HG03565 (cell line): ENCODE measurements at regions not wholly inside any gene's neighbourhood (a gene's known extent, or its start where the extent isn't known, plus 50 kb on each side); places are given as distances from the start of the nearest gene placed in this dataset.
"Not testable (repeated sequence)": the region's sequence is repeated elsewhere in the genome, so short reads cannot be mapped to it uniquely, and the experiment has no call there.

ENCODE experiments used
- ATAC-seq: cut with Tn5 transposase; IDR thresholded peaks from one replicate; pipeline ENCODE4 v1.9.1; 2021; ENCODE audit warnings: mild to moderate bottlenecking, moderate library complexity; ENCODE audit not compliant: unreplicated experiment

- no peak for ATAC-seq
These were observed 382.6 kb downstream of the KCNA4 start for GRCh38 chr11:29634244-29634643.

GRCh38 chr11:29629286-29629685 is 387.5 kb downstream of the KCNA4 start:
- no peak for ATAC-seq

- ATAC-seq = no peak
These were observed 388.2 kb downstream of the KCNA4 start for GRCh38 chr11:29628609-29629008.

GRCh38 chr11:29627541-29627940 is 389.3 kb downstream of the KCNA4 start:
- no peak for ATAC-seq

- no peak for ATAC-seq
These were observed 393.6 kb downstream of the KCNA4 start for GRCh38 chr11:29623144-29623722.

GRCh38 chr11:29616611-29617010 is 400.2 kb downstream of the KCNA4 start:
- ATAC-seq = no peak

- no peak for ATAC-seq
These were observed 404.4 kb downstream of the KCNA4 start for GRCh38 chr11:29612423-29612822.

GRCh38 chr11:29606330-29607031 is 410.3 kb downstream of the KCNA4 start:
- ATAC-seq = no peak

GRCh38 chr11:29600151-29600575 is 416.7 kb downstream of the KCNA4 start:
- ATAC-seq = not testable (repeated sequence)

GRCh38 chr11:29584342-29584741 is 432.5 kb downstream of the KCNA4 start:
- no peak for ATAC-seq

GRCh38 chr11:29578806-29579205 is 438.0 kb downstream of the KCNA4 start:
- ATAC-seq = no peak

- no peak for ATAC-seq
These were observed 452.3 kb downstream of the KCNA4 start for GRCh38 chr11:29564486-29564885.

GRCh38 chr11:29562183-29562582 is 454.6 kb downstream of the KCNA4 start:
- no peak for ATAC-seq

GRCh38 chr11:29553990-29554389 is 462.8 kb downstream of the KCNA4 start:
- ATAC-seq = no peak

GRCh38 chr11:29538339-29539036 is 478.3 kb downstream of the KCNA4 start:
- no peak for ATAC-seq

- no peak for ATAC-seq
These were observed 482.0 kb downstream of the KCNA4 start for GRCh38 chr11:29534836-29535235.

- no peak for ATAC-seq
These were observed 485.9 kb downstream of the KCNA4 start for GRCh38 chr11:29530961-29531360.

- ATAC-seq = peak; percentile 60
These were observed 489.4 kb downstream of the KCNA4 start for GRCh38 chr11:29527391-29527936.

- peak; percentile 62 for ATAC-seq
These were observed 498.2 kb downstream of the KCNA4 start for GRCh38 chr11:29518389-29519174.

- ATAC-seq = no peak
These were observed 505.4 kb downstream of the KCNA4 start for GRCh38 chr11:29511394-29511793.

- no peak for ATAC-seq
These were observed 509.5 kb downstream of the KCNA4 start for GRCh38 chr11:29507376-29507775.
